DMS79 treated with DMSO at 0.1 percent for 48 hours (cell line): ENCODE measurements at regions not wholly inside any gene's neighbourhood (a gene's known extent, or its start where the extent isn't known, plus 50 kb on each side); places are given as distances from the start of the nearest gene placed in this dataset.
"Not testable (repeated sequence)": the region's sequence is repeated elsewhere in the genome, so short reads cannot be mapped to it uniquely, and the experiment has no call there.

Experiments used
- DNase-seq: peaks from one replicate; lab custom pipeline; 2025; lab: John Stamatoyannopoulos, UW

DNA sequence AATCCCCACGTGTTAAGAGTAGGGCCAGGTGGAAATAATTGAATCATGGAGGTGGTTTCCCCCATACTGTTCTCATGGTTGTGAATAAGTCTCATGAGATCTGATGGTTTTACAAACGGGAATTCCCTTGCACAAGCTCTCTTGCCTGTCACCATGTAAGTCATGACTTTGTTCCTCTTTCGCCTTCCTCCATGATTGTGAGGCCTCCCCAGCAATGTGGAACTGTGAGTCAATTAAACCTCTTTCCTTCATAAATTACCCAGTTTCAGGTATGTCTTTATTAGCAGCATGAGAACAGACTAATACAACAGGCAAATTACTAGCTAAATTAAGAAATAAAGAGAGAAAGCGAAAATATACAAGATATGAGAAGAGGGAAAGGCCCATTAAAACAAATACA, 1822.6 kb upstream of the PIK3C3 start:
- not testable (repeated sequence) for DNase-seq

GRCh38 chr18:40124107-40124506, 1830.9 kb upstream of the PIK3C3 start:
- DNase-seq: no peak

GRCh38 chr18:40120796-40121391, 1834.1 kb upstream of the PIK3C3 start:
- no peak for DNase-seq

DNA sequence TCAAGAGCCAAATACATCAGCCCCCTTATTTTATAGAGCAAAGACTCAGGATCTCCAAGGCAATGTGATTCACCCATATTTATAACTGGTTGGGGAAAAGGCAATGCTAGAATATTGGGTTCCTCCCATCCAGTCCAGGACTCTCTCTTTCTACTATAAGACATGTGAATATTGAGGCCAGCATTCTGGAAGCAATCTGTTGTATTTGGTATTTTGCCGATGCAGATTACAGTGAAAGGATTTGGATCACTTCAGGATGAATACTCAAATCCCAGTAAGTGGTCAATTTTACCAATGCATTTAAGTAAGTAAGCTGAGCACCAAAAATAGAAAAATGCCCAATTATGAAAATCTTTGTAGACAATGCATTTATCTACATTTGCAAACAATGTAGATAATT, 1834.7 kb upstream of the PIK3C3 start:
- no peak for DNase-seq

- not testable (repeated sequence) for DNase-seq
Observed at GRCh38 chr18:40119581-40119980, 1835.5 kb upstream of the PIK3C3 start.

DNA sequence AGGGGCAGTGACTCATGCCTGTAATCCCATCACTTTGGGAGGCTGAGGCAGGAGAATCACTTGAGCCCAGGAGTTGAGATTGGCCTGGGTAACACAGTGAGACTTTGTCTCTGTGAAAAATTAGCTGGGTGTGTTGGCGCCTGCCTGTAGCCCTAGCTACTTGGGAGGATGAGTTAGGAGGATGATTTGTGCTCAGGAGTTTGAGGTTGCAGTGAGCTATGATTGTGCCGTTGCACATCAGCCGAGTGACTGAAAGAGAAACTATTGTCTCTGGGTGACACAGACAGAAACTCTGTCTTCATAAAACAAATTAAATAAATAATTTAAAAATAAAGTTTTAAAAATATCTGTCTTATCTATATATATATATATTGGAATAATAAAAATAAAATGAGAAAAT, 1844.6 kb upstream of the PIK3C3 start:
- DNase-seq: no peak

DNA sequence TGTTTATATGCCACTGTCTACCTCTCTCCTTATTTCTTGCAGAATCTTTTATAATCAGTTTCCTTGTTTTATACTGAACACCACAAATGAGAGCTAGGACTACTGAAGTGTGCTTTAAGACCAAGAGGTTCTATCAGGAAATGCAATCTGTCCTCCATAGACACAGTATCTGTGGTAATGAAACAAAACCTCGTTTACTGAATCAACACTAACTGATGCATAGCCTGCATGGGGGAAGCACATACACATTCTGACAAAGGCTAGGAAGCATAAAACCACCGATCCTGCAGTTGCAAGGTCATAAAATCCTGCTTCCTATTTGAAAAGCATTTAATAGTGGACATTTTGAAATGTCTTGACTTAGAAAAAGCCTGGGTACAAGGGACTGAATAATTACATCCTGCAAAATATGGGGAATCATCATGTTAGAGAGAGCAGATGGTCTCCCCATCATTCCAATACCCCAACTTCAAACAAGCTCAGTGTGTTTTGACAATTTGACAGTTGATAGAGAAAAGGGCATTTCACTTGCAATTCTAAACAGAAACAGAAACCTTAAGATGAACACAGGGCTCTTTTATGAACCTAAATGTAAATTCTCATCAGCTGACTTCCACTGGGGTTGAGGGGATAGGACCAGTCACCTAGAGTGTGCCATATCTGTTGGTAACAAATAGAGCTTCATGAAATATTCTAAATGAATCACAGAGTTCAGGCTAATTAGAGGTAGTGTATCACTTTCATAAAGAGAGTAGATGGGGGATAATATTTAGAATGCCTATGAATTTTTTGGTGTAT, 1845.6 kb upstream of the PIK3C3 start:
- peak; percentile 30 for DNase-seq

DNA sequence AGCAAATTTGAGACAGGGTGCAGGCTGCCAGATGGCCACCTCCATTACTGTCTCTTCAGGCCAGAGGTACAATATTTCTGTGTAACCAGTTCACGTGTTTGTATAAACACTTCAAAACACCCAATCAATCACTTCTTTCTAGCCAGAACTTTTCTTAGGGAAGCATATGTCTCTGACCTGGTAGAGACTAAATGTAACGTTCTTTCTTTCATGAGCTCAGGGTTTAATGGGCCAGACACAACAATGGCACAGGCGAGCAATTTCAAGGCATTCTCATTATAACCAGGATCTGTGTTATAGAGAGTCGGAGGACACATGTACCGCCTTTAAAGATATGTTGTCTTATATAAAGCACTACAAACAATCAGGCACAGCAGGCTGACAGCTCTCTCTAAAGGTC, 1846.4 kb upstream of the PIK3C3 start:
- DNase-seq: no peak

GRCh38 chr18:40102903-40103302, 1852.1 kb upstream of the PIK3C3 start:
- no peak for DNase-seq

DNA sequence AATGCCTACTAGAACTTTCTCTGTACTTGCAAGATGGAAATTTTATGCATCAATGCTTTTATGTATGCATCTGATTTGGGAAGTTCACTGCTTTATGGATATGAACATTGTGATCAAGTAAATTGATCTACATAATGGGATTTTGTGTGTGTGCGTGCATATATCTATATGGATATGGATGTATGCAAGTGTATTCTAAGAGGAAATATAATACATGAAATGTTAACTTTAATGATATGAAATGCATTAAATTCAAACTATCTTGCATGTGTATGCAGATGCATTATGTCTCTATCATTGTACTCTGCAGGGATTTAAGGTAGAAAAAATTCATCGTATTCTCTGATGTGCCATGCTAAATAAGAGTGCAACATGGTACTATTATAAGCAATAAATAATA, 1855.4 kb upstream of the PIK3C3 start:
- DNase-seq: no peak

GRCh38 chr18:40096675-40097074, 1858.4 kb upstream of the PIK3C3 start:
- no peak for DNase-seq

DNA sequence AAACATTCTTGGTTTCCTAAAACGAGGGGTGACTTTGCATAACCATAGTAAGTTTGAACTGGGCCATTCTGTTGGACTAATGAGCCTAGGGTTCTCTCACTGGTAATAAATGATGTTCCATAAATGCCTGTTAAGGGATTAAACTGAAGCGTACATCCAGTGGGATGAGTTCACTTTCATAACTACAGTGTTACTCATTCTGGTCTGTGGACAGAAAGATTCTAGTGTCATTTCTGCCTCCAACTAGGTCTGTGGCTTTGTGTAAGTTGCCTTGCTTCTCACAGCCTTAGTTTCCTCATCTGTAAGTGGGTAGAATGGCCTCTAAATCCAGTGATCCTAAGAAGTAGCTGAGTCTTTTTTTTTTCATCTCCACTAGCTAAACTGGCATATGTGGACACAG, 1860.6 kb upstream of the PIK3C3 start:
- no peak for DNase-seq

DNA sequence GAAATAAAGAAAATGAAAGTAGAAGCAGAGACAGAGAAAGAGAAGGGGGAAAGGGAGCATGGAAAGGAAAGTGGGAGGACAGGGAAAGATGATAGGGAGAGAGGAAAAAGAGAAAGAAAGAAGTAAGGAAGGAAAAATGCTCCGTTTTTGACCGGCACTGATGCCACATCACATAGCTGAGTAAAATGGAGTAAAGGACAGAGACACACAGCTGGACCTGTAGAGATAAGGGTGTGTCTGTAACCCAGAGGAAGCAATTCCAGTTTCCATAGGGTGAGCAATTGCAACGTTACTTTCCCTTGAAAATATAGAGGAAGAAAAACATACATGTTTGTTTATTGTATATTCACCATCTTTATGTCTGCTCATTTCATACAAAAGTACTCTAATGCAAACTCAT, 1866.9 kb upstream of the PIK3C3 start:
- DNase-seq: no peak

- DNase-seq: no peak
Observed at GRCh38 chr18:40079786-40080185, 1875.2 kb upstream of the PIK3C3 start.

- peak; percentile 66 for DNase-seq
Observed at GRCh38 chr18:40075616-40076015, 1879.4 kb upstream of the PIK3C3 start.

GRCh38 chr18:40072761-40073160, 1882.3 kb upstream of the PIK3C3 start:
- no peak for DNase-seq

DNA sequence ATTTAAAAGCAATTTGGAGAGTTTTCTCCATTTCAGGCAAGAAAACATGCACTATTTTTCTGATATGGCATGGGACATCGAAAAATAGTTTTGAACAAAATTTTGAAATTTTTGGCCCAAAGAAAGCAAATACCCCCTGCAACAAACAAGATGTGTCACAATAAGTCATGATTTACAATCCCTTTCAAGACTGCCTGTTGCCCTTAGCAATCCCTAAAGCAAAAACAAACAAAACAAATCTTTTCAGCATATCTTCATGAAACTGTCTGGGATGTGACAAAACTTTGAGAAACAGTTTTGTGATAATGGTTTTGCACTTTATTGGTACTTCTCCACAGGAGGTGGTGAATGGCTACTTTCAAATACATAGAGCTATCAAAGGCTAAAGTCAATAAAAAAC, 1888.7 kb upstream of the PIK3C3 start:
- DNase-seq: no peak

GRCh38 chr18:40063488-40063887, 1891.5 kb upstream of the PIK3C3 start:
- no peak for DNase-seq

DNA sequence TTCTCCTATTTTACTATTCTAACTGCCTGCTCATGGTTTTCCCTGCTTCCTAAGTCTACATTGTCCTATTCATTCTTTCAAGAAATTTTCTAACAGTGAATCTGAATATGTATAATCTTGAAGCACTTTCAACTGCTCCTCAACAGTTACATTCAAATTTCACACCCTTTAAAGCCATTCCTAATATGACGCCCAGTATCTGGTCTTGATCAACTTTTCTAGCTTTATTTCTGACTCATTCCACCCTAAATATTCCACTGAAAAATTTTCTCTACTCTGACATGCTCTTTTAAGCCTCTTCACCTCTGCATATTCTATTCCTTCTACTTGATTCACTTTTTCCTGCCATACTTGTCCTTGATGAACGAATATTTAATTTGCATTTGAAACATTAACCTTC, 1893.9 kb upstream of the PIK3C3 start:
- no peak for DNase-seq

DNA sequence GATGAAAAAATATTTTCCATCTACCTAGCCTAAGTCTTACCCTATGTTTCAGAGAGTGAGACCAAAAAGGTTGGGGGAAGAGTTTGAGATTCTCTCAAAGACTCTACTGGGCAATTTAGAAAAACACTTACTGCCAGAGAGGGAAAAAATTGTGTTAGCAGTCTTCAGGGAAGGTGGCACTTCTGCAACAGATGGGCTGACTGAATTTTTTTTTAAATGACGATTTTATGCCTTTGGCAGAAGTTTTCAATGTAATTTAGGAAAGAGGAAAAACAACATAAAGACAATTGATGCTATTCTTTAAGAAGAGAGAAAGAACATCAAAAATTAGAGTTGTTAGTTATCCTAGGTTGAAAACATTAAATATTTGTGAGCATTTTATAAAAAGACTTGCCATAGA, 1894.5 kb upstream of the PIK3C3 start:
- DNase-seq: no peak

DNA sequence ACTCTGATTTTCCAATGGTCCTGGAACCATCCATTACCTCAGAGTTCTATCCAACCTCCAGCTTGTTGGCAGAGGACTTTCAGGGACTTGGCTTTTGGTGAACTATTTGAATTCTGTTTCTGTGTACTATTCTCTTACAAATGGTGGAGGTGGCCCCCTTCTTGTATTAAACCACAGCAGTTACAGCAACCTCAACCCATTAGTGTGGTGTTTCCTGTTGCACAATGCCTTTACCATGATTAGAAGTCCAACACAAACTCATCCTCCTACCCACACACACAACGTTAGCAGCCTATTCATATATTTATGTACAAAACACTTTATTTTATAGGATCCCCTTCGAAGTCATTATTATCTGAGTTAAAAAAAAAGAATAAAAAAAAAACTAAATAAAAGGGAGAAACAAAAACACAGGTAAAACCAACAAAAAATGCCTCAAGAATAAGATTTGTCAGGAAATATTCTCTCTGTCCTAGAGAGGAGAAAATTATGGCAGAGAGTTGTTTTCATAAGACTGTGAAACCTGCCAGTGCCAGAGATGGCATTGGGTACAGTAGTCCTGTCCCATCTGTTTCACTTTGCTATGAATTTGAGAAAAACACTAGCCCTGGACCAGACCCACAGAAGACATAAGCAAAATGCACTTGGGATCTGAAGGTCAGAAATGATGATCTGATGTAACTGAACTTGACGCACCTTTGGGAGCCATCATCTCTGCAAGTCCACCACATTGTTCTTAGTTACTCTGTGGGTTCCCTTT, 1896.0 kb upstream of the PIK3C3 start:
- DNase-seq: no peak

- DNase-seq: peak; percentile 66
Observed at GRCh38 chr18:40056079-40056692, 1898.8 kb upstream of the PIK3C3 start.

- no peak for DNase-seq
Observed at GRCh38 chr18:40055262-40055661, 1899.8 kb upstream of the PIK3C3 start.
